Osteocyte (in vitro differentiated cells): ENCODE measurements at regions not wholly inside any gene's neighbourhood (a gene's known extent, or its start where the extent isn't known, plus 50 kb on each side); places are given as distances from the start of the nearest gene placed in this dataset.
"Not testable (repeated sequence)": the region's sequence is repeated elsewhere in the genome, so short reads cannot be mapped to it uniquely, and the experiment has no call there.

Experiments used
- DNase-seq: peaks from one replicate; pipeline ENCODE4 v3.0.0; 2021; ENCODE audit warnings: mixed read lengths; ENCODE audit not compliant: unreplicated experiment; ENCODE audit errors: extremely low spot score
- H3K27ac Mint-ChIP-seq: one replicate; pipeline ENCODE4 v1.8.0; 2021; ENCODE audit warnings: mild to moderate bottlenecking, mixed read lengths; ENCODE audit not compliant: unreplicated experiment
- H3K27me3 Mint-ChIP-seq: one replicate; pipeline ENCODE4 v1.8.0; 2021; ENCODE audit warnings: mixed read lengths; ENCODE audit not compliant: unreplicated experiment
- H3K36me3 Mint-ChIP-seq: one replicate; pipeline ENCODE4 v1.8.0; 2021; ENCODE audit warnings: mixed read lengths; ENCODE audit not compliant: unreplicated experiment
- H3K4me1 Mint-ChIP-seq: one replicate; pipeline ENCODE4 v1.8.0; 2021; ENCODE audit warnings: mixed read lengths; ENCODE audit not compliant: unreplicated experiment
- H3K4me3 Mint-ChIP-seq: one replicate; pipeline ENCODE4 v1.8.0; 2021; ENCODE audit warnings: mild to moderate bottlenecking, moderate library complexity, mixed read lengths; ENCODE audit not compliant: unreplicated experiment
- H3K9me3 Mint-ChIP-seq: one replicate; pipeline ENCODE4 v1.8.0; 2021; ENCODE audit warnings: mixed read lengths; ENCODE audit not compliant: unreplicated experiment
- TF ChIP-seq, protein P1 (sequence below): fragments of 200-600 bp; sonication (generic); IDR thresholded peaks from 2 replicates; pipeline ENCODE4 v1.5.0; 2021; ENCODE audit warnings: antibody characterized with exemption, mild to moderate bottlenecking, moderate library complexity

GRCh38 chr2:66156171-66156570 lies 278.8 kb upstream of the MEIS1 start:
- H3K27me3 Mint-ChIP-seq: no peaks in the 10 kb centered on the region
- TF ChIP-seq, protein P1, sequence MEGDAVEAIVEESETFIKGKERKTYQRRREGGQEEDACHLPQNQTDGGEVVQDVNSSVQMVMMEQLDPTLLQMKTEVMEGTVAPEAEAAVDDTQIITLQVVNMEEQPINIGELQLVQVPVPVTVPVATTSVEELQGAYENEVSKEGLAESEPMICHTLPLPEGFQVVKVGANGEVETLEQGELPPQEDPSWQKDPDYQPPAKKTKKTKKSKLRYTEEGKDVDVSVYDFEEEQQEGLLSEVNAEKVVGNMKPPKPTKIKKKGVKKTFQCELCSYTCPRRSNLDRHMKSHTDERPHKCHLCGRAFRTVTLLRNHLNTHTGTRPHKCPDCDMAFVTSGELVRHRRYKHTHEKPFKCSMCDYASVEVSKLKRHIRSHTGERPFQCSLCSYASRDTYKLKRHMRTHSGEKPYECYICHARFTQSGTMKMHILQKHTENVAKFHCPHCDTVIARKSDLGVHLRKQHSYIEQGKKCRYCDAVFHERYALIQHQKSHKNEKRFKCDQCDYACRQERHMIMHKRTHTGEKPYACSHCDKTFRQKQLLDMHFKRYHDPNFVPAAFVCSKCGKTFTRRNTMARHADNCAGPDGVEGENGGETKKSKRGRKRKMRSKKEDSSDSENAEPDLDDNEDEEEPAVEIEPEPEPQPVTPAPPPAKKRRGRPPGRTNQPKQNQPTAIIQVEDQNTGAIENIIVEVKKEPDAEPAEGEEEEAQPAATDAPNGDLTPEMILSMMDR: no peak
- peaks cover 32% of the 10 kb centered on the region for H3K9me3 Mint-ChIP-seq
- no peaks in the 10 kb centered on the region for H3K4me1 Mint-ChIP-seq
- no peak overlapping the region for H3K4me3 Mint-ChIP-seq
- H3K36me3 Mint-ChIP-seq: no peaks in the 10 kb centered on the region
- no peak for DNase-seq
- no peak overlapping the region for H3K27ac Mint-ChIP-seq

- Mint-ChIP-seq H3K36me3 (no peaks in the 10 kb centered on the region), H3K4me3 (no peak overlapping the region), H3K27ac (no peak overlapping the region), H3K4me1 (no peaks in the 10 kb centered on the region), H3K27me3 (no peaks in the 10 kb centered on the region), H3K9me3 (peaks cover 35% of the 10 kb centered on the region)
- no peak for DNase-seq
- TF ChIP-seq, protein P1: no peak
Measured at GRCh38 chr2:66153941-66154340, 281.0 kb upstream of the MEIS1 start.

DNA sequence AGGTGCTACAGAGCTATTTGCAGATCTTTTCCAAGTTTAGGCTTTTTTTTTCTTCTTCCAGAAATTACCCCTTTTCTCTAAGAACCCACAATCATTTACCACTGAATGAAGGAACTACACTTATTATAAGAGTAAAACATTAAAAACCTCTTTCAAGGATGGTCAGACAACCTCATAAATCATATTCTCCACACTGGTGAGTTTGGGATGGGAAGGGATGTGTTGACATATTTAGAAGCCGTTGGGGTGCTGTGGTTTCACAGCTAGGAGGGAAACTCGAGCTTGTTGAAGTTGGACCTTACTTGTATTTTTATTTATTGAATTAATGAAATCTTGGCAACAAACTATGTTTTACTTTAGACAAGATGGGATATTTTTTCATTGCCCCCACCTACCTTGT lies 289.4 kb upstream of the MEIS1 start:
- Mint-ChIP-seq H3K36me3 (no peaks in the 10 kb centered on the region), H3K9me3 (peaks cover 9% of the 10 kb centered on the region), H3K4me1 (no peaks in the 10 kb centered on the region), H3K27me3 (no peaks in the 10 kb centered on the region), H3K4me3 (no peak overlapping the region), H3K27ac (no peak overlapping the region)
- DNase-seq: no peak
- TF ChIP-seq, protein P1: no peak

DNA sequence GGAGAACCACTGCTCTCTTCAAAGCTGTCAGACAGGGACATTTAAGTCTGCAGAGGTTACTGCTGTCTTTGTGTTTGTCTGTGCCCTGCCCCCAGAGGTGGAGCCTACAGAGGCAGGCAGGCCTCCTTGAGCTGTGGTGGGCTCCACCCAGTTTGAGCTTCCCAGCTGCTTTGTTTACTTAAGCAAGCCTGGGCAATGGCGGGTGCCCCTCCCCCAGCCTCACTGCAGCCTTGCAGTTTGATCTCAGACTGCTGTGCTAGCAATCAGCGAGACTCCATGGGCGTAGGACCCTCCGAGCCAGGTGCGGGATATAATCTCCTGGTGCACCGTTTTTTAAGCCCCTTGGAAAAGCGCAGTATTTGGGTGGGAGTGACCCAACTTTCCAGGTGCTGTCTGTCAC lies 290.6 kb upstream of the MEIS1 start:
- DNase-seq, H3K27ac Mint-ChIP-seq, H3K27me3 Mint-ChIP-seq, H3K36me3 Mint-ChIP-seq, H3K9me3 Mint-ChIP-seq, H3K4me1 Mint-ChIP-seq, H3K4me3 Mint-ChIP-seq: not testable (repeated sequence)

DNA sequence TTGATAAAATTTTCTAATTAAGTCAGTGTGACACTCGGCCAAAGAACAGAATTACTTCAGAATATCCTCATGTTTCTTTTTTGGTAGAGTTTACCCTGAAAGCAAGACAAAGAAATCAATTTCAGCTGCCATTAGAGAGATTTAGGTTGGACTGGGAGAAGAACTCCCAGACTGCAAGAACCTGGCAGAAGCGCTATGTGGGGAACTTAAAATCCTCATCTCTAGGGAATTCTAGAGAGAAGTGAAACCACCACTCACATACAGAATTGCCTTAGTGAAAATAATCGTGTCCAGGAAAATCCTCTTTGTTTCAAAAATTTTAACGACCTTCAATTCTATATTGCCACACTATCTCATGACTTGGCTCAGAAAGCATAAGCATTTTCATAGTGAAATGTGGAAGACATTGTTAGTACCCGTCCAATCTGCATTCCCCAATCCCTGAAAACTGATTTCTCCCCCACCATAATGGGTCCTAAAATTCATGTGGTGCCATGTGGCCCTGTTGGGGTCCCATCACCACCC lies 297.3 kb upstream of the MEIS1 start:
- no peak overlapping the region for H3K27ac Mint-ChIP-seq
- no peak overlapping the region for H3K4me3 Mint-ChIP-seq
- H3K27me3 Mint-ChIP-seq: no peaks in the 10 kb centered on the region
- H3K4me1 Mint-ChIP-seq: no peaks in the 10 kb centered on the region
- H3K9me3 Mint-ChIP-seq: peaks cover 24% of the 10 kb centered on the region
- H3K36me3 Mint-ChIP-seq: no peaks in the 10 kb centered on the region
- TF ChIP-seq, protein P1: no peak
- DNase-seq: no peak
